OCI-LY7 (cell line): ENCODE measurements at regions not wholly inside any gene's neighbourhood (a gene's known extent, or its start where the extent isn't known, plus 50 kb on each side); places are given as distances from the start of the nearest gene placed in this dataset.

Experiments
- EZH2phosphoT487 ChIP-seq: fragments of 200-600 bp; sonication (generic); IDR thresholded peaks from 2 replicates; pipeline ENCODE4 v1.6.1; 2018; ENCODE audit warnings: low read depth, borderline replicate concordance, mild to moderate bottlenecking, mixed run types, antibody characterized with exemption, low read length, moderate library complexity, mixed read lengths
- TF ChIP-seq, protein P1 (sequence below): fragments of 200-600 bp; sonication (generic); conservative IDR thresholded peaks from 2 replicates; pipeline ENCODE4 v1.5.1; 2014; ENCODE audit warnings: mild to moderate bottlenecking, antibody characterized with exemption, low read length, moderate library complexity, mixed read lengths

DNA sequence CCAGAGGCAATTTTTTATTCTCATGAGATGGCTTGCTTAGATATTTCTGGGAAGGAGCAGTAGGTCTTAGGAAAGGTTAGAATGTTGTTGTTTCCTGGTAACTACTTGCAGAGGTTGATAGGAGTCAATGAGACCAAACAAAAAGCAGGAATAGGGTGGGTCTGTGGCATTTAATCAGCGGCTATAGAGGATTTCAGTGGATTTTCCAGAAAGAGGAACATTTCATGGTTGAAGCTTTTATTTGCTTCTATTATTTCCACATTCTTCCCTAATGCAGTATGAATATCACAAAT is 111.3 kb upstream of the PALMD start:
- TF ChIP-seq, protein P1, sequence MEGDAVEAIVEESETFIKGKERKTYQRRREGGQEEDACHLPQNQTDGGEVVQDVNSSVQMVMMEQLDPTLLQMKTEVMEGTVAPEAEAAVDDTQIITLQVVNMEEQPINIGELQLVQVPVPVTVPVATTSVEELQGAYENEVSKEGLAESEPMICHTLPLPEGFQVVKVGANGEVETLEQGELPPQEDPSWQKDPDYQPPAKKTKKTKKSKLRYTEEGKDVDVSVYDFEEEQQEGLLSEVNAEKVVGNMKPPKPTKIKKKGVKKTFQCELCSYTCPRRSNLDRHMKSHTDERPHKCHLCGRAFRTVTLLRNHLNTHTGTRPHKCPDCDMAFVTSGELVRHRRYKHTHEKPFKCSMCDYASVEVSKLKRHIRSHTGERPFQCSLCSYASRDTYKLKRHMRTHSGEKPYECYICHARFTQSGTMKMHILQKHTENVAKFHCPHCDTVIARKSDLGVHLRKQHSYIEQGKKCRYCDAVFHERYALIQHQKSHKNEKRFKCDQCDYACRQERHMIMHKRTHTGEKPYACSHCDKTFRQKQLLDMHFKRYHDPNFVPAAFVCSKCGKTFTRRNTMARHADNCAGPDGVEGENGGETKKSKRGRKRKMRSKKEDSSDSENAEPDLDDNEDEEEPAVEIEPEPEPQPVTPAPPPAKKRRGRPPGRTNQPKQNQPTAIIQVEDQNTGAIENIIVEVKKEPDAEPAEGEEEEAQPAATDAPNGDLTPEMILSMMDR, result no peak
- no peak for TF ChIP-seq EZH2phosphoT487
